GM12864 (cell line): ENCODE measurements at regions not wholly inside any gene's neighbourhood (a gene's known extent, or its start where the extent isn't known, plus 50 kb on each side); places are given as distances from the start of the nearest gene placed in this dataset.

ENCODE experiments used
- DNase-seq: peaks from one replicate; pipeline ENCODE4 v3.0.0-alpha.2; 2011; ENCODE audit warnings: low read depth
- H3K4me3 ChIP-seq: 2 replicates; pipeline ENCODE4 v1.5.1; 2011; ENCODE audit warnings: mild to moderate bottlenecking, low read depth, low read length, control low read depth
- CTCF ChIP-seq: IDR thresholded peaks from 2 replicates; pipeline ENCODE4 v1.5.1; 2011; ENCODE audit warnings: low read depth, mild to moderate bottlenecking, moderate library complexity, low read length, control low read depth, inconsistent platforms; ENCODE audit errors: missing control alignments

GRCh38 chr13:80151016-80151415, 189.9 kb downstream of the SPRY2 start:
- H3K4me3 ChIP-seq, result no peak overlapping the region
- TF ChIP-seq CTCF, result no peak
- DNase-seq, result no peak

GRCh38 chr13:80149736-80150135, 191.2 kb downstream of the SPRY2 start:
- no peak for TF ChIP-seq CTCF
- no peak overlapping the region for H3K4me3 ChIP-seq
- DNase-seq, result no peak

GRCh38 chr13:80145171-80145690, 195.7 kb downstream of the SPRY2 start:
- no peak overlapping the region for H3K4me3 ChIP-seq
- no peak for DNase-seq
- no peak for TF ChIP-seq CTCF

GRCh38 chr13:80144493-80144892, 196.4 kb downstream of the SPRY2 start:
- TF ChIP-seq CTCF, result no peak
- DNase-seq, result no peak

GRCh38 chr13:80141123-80141849, 199.6 kb downstream of the SPRY2 start:
- DNase-seq, result no peak
- no peak overlapping the region for H3K4me3 ChIP-seq
- no peak for TF ChIP-seq CTCF

More at GRCh38 chr13:80144493-80144892, 196.4 kb downstream of the SPRY2 start:
- no peak overlapping the region for H3K4me3 ChIP-seq

GRCh38 chr13:80140685-80141084, 200.2 kb downstream of the SPRY2 start:
- DNase-seq, result no peak
- no peak overlapping the region for H3K4me3 ChIP-seq
- no peak for TF ChIP-seq CTCF

GRCh38 chr13:80139196-80139595, 201.7 kb downstream of the SPRY2 start:
- no peak for TF ChIP-seq CTCF

More at GRCh38 chr13:80139196-80139595, 201.7 kb downstream of the SPRY2 start:
- no peak for DNase-seq
- H3K4me3 ChIP-seq, result no peak overlapping the region
